Embryonic facial prominence (tissue), 1 donor: ENCODE measurements at regions not wholly inside any gene's neighbourhood (a gene's known extent, or its start where the extent isn't known, plus 50 kb on each side); places are given as distances from the start of the nearest gene placed in this dataset.
"Not testable (repeated sequence)": the region's sequence is repeated elsewhere in the genome, so short reads cannot be mapped to it uniquely, and the experiment has no call there.

Experiments
- DNase-seq: peaks from one replicate; pipeline ENCODE4 v3.0.0-alpha.2; 2016; ENCODE audit errors: extremely low spot score

GRCh38 chr4:142897518-142897917, 51.4 kb upstream of the INPP4B start:
- not testable (repeated sequence) for DNase-seq

GRCh38 chr4:142900622-142901021, 54.5 kb upstream of the INPP4B start:
- DNase-seq: no peak

- DNase-seq: no peak
Observed at GRCh38 chr4:142901166-142901662, 55.1 kb upstream of the INPP4B start.

- DNase-seq: not testable (repeated sequence)
Observed at GRCh38 chr4:142903617-142904016, 57.5 kb upstream of the INPP4B start.

GRCh38 chr4:142909908-142910307, 63.8 kb upstream of the INPP4B start:
- no peak for DNase-seq

- DNase-seq: no peak
Observed at GRCh38 chr4:142913034-142913433, 66.9 kb upstream of the INPP4B start.

- DNase-seq: no peak
Observed at GRCh38 chr4:142913461-142914030, 67.4 kb upstream of the INPP4B start.

- no peak for DNase-seq
Observed at GRCh38 chr4:142917678-142918077, 71.6 kb upstream of the INPP4B start.

- no peak for DNase-seq
Observed at GRCh38 chr4:142922720-142923119, 76.6 kb upstream of the INPP4B start.

GRCh38 chr4:142923619-142924018, 77.5 kb upstream of the INPP4B start:
- DNase-seq: no peak

GRCh38 chr4:142925161-142925560, 79.1 kb upstream of the INPP4B start:
- DNase-seq: no peak

GRCh38 chr4:142927721-142928120, 81.6 kb upstream of the INPP4B start:
- no peak for DNase-seq

GRCh38 chr4:142929526-142929925, 83.4 kb upstream of the INPP4B start:
- no peak for DNase-seq

GRCh38 chr4:142933207-142933606, 87.1 kb upstream of the INPP4B start:
- no peak for DNase-seq

GRCh38 chr4:142940425-142941330, 94.6 kb upstream of the INPP4B start:
- no peak for DNase-seq

- no peak for DNase-seq
Observed at GRCh38 chr4:142944565-142944964, 98.5 kb upstream of the INPP4B start.

GRCh38 chr4:142952821-142953580, 106.9 kb upstream of the INPP4B start:
- no peak for DNase-seq

- DNase-seq: no peak
Observed at GRCh38 chr4:142954415-142954814, 108.3 kb upstream of the INPP4B start.

GRCh38 chr4:142955501-142955900, 109.4 kb upstream of the INPP4B start:
- no peak for DNase-seq

- DNase-seq: no peak
Observed at GRCh38 chr4:142959173-142959572, 113.1 kb upstream of the INPP4B start.

GRCh38 chr4:142960126-142960525, 114.0 kb upstream of the INPP4B start:
- no peak for DNase-seq
